ENCODE measurements at regions not wholly inside any gene's neighbourhood (a gene's known extent, or its start where the extent isn't known, plus 50 kb on each side); places are given as distances from the start of the nearest gene placed in this dataset.

DNA sequence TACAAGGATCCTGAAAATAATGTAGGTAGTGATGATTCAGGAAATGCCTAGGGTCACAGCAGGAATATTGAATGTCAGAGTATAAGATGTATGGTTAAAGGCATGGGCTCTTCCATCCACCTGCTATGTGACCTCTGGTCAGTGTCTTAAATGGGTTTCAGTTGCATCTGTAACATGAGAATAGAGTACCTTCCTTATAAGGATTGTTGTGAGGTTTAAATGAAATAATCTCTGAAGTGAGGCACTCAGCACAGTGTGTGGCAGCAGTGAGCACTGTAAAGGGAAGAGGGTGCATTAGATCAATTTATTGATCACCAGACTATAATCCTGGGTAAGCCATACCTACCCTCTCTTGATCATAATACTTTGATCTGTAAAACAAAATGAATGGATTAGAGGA is 319.1 kb downstream of the SLC4A3 start:
- no peaks in the 10 kb centered on the region for H3K4me1 ChIP-seq (ENCODE audit: control insufficient read depth in 2 of 3, insufficient read depth in 2 of 3, low read depth in 1 of 3, low read length in 3 of 3)
- no peak overlapping the region for H3K4me3 ChIP-seq (ENCODE audit: low read length in 3 of 3)
- FAIRE-seq: no peak
- no peak for DNase-seq
- H3K9me3 ChIP-seq (ENCODE audit: control insufficient read depth in 2 of 3, insufficient read depth in 1 of 3, low read length in 3 of 3): no peaks in the 10 kb centered on the region
- intact Hi-C loops (cut with DNase I): no loop called here
- TF ChIP-seq, protein P1, sequence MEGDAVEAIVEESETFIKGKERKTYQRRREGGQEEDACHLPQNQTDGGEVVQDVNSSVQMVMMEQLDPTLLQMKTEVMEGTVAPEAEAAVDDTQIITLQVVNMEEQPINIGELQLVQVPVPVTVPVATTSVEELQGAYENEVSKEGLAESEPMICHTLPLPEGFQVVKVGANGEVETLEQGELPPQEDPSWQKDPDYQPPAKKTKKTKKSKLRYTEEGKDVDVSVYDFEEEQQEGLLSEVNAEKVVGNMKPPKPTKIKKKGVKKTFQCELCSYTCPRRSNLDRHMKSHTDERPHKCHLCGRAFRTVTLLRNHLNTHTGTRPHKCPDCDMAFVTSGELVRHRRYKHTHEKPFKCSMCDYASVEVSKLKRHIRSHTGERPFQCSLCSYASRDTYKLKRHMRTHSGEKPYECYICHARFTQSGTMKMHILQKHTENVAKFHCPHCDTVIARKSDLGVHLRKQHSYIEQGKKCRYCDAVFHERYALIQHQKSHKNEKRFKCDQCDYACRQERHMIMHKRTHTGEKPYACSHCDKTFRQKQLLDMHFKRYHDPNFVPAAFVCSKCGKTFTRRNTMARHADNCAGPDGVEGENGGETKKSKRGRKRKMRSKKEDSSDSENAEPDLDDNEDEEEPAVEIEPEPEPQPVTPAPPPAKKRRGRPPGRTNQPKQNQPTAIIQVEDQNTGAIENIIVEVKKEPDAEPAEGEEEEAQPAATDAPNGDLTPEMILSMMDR (IDR thresholded peaks at IDR 0.05; ENCODE audit: borderline replicate concordance, extremely low read depth, insufficient read depth): no peak
- no peaks in the 10 kb centered on the region for H3K27me3 ChIP-seq (ENCODE audit: control insufficient read depth, insufficient read depth, low read length)
- H3K36me3 ChIP-seq (ENCODE audit: control insufficient read depth in 2 of 3, insufficient read depth in 3 of 3, low read length in 3 of 3): no peaks in the 10 kb centered on the region
- no peak overlapping the region for H3K9ac ChIP-seq (ENCODE audit: low read length in 3 of 3)
- H3K27ac ChIP-seq (ENCODE audit: low read depth in 2 of 2, low read length in 2 of 2): no peak overlapping the region

DNA sequence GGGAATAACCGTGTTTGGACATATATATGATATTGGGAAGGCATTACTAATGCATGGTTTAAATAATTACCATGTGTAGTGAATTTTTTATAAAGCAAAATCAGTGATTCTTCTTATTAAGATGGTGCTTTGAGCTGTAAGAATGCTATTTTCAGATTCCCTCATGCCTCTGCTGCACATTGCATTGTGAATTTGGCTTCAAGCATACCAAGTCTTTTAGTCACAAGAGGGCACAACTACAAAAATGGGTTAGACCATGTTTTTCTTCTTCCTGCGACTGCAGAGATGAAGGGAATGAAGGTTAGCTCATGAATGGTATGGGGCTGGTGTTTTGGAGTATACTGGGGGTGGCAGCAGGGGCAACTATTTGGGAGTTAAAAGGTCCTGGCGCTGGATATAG is 320.1 kb downstream of the SLC4A3 start:
- H3K27ac ChIP-seq (ENCODE audit: low read depth in 2 of 2, low read length in 2 of 2): no peak overlapping the region
- H3K4me1 ChIP-seq (ENCODE audit: control insufficient read depth in 2 of 3, insufficient read depth in 2 of 3, low read depth in 1 of 3, low read length in 3 of 3): no peaks in the 10 kb centered on the region
- H3K36me3 ChIP-seq (ENCODE audit: control insufficient read depth in 2 of 3, insufficient read depth in 3 of 3, low read length in 3 of 3): no peaks in the 10 kb centered on the region
- DNase-seq (no peak), FAIRE-seq (no peak)
- intact Hi-C loops (cut with DNase I): no loop called here
- no peak overlapping the region for H3K4me3 ChIP-seq (ENCODE audit: low read length in 3 of 3)
- no peak overlapping the region for H3K9ac ChIP-seq (ENCODE audit: low read length in 3 of 3)
- no peaks in the 10 kb centered on the region for H3K27me3 ChIP-seq (ENCODE audit: control insufficient read depth, insufficient read depth, low read length)
- no peaks in the 10 kb centered on the region for H3K9me3 ChIP-seq (ENCODE audit: control insufficient read depth in 2 of 3, insufficient read depth in 1 of 3, low read length in 3 of 3)
- TF ChIP-seq, protein P1 (IDR thresholded peaks at IDR 0.05; ENCODE audit: borderline replicate concordance, extremely low read depth, insufficient read depth): no peak

DNA sequence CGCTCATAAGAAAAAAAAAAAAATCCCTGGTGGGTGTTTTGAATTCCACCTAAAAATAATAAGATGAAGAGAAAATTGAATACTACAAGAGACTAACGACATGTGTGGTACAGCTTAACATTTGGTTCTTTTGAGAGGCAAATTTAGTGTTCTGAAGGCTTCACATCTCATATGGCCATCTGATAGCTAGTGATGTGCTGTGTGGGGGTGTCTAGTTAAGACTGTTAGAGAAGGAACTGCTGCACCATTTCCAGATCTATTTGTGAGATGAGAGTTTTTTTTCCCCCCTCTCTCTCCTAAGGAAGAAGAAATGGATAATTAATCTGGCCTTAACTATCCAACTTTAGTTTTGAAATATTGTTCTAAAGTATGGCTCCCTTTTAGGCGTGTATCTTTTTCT is 321.6 kb downstream of the SLC4A3 start:
- Histone ChIP-seq H3K4me1 (ENCODE audit: control insufficient read depth in 2 of 3, insufficient read depth in 2 of 3, low read depth in 1 of 3, low read length in 3 of 3) (no peaks in the 10 kb centered on the region), H3K27ac (ENCODE audit: low read depth in 2 of 2, low read length in 2 of 2) (no peak overlapping the region), H3K9me3 (ENCODE audit: control insufficient read depth in 2 of 3, insufficient read depth in 1 of 3, low read length in 3 of 3) (no peaks in the 10 kb centered on the region), H3K36me3 (ENCODE audit: control insufficient read depth in 2 of 3, insufficient read depth in 3 of 3, low read length in 3 of 3) (no peaks in the 10 kb centered on the region), H3K4me3 (ENCODE audit: low read length in 3 of 3) (no peak overlapping the region), H3K9ac (ENCODE audit: low read length in 3 of 3) (no peak overlapping the region), H3K27me3 (ENCODE audit: control insufficient read depth, insufficient read depth, low read length) (no peaks in the 10 kb centered on the region)
- TF ChIP-seq, protein P1 (IDR thresholded peaks at IDR 0.05; ENCODE audit: borderline replicate concordance, extremely low read depth, insufficient read depth): no peak
- no peak for DNase-seq
- intact Hi-C loops (cut with DNase I): no loop called here
- FAIRE-seq: no peak

DNA sequence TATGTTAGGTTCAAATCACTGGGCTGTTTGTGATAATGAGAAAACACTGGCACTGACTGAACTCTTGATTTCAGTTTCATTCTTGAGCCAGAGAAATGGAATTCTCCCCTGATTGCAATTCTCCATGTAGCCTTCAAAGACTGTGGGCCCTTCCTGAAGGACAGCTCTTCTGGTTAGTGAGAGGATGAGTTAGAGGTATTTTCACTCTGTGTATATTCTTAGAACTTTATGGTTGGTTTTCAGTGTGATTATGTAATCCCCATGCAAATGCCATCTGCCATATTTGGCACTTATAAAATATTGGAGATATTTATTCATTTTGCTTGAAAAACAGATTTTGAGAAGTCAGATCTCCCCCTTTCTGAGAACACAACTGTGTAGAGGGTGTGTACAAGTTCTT is 323.7 kb downstream of the SLC4A3 start:
- DNase-seq (no peak), FAIRE-seq (no peak)
- no peaks in the 10 kb centered on the region for H3K36me3 ChIP-seq (ENCODE audit: control insufficient read depth in 2 of 3, insufficient read depth in 3 of 3, low read length in 3 of 3)
- no peaks in the 10 kb centered on the region for H3K9me3 ChIP-seq (ENCODE audit: control insufficient read depth in 2 of 3, insufficient read depth in 1 of 3, low read length in 3 of 3)
- TF ChIP-seq, protein P1 (IDR thresholded peaks at IDR 0.05; ENCODE audit: borderline replicate concordance, extremely low read depth, insufficient read depth): no peak
- H3K27me3 ChIP-seq (ENCODE audit: control insufficient read depth, insufficient read depth, low read length): no peaks in the 10 kb centered on the region
- H3K4me1 ChIP-seq (ENCODE audit: control insufficient read depth in 2 of 3, insufficient read depth in 2 of 3, low read depth in 1 of 3, low read length in 3 of 3): no peaks in the 10 kb centered on the region
- no peak overlapping the region for H3K27ac ChIP-seq (ENCODE audit: low read depth in 2 of 2, low read length in 2 of 2)
- no peak overlapping the region for H3K9ac ChIP-seq (ENCODE audit: low read length in 3 of 3)
- H3K4me3 ChIP-seq (ENCODE audit: low read length in 3 of 3): no peak overlapping the region
- intact Hi-C loops (cut with DNase I): no loop called here

Data from kidney (tissue), 13 donors.